Hematopoietic multipotent progenitor cell treated with erythropoietin and hydrocortisone succinate and interleukin-3 and kit ligand, for 4 days (in vitro differentiated cells): ENCODE measurements at regions not wholly inside any gene's neighbourhood (a gene's known extent, or its start where the extent isn't known, plus 50 kb on each side); places are given as distances from the start of the nearest gene placed in this dataset.
"Not testable (repeated sequence)": the region's sequence is repeated elsewhere in the genome, so short reads cannot be mapped to it uniquely, and the experiment has no call there.

Experiments
- DNase-seq: peaks from one replicate; pipeline ENCODE4 v3.0.0-alpha.2; 2015

DNA sequence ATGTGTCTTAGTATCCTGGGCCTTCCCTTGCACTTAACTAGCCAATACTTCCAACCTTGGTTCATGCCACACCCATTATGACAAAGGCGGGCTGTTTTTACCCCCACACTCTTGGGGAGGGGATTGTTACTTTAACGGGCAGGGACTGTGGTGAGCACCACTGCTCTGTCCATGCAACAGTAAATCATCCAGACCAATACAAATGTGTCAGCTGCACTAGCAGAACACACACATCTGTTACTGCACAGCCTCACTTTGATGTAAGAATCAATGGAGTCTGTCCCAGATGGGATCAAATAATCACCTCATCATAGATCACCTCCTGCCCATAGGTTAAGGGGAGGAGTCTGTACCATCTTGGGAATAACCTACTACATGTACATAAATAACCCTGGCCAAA is 58.1 kb downstream of the NPAP1 start:
- no peak for DNase-seq

DNA sequence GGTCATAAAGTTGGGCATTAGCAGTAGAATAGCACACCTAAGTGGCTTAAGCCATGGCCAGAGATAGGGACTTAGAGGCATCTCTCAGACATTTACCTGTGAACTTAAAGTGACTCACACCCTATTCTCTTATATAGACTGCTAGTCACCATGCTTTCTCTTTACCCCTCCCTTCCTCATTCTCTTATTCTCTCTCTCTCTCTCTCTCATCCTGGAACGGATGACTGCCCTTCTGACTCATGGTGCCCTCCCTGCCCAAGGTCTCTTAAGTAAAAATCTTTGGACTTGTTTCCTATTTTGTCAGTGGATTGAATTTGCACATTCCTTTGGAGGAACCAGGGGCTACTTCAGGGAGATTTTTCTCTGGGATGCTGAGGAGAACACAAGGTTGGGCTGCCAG is 58.8 kb downstream of the NPAP1 start:
- no peak for DNase-seq

DNA sequence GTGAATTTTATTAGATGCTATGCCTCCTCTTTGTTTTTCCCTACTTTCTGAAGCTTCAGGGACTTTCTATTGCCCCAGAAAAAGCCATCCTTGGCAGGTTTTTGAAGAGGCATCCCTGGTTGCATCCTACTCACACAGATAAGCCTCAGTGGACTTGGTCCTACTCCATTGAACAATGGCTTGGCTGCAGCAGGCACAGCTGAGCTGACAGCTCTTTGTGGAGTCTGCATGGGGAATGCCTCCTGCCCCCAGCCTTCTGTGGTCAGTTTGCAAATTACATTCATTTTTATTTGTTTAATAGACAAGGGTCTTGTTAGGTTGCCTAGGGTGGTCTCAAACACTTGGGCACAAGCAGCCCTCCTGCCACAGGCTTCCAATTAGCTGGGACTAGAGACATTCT is 69.7 kb downstream of the NPAP1 start:
- no peak for DNase-seq

DNA sequence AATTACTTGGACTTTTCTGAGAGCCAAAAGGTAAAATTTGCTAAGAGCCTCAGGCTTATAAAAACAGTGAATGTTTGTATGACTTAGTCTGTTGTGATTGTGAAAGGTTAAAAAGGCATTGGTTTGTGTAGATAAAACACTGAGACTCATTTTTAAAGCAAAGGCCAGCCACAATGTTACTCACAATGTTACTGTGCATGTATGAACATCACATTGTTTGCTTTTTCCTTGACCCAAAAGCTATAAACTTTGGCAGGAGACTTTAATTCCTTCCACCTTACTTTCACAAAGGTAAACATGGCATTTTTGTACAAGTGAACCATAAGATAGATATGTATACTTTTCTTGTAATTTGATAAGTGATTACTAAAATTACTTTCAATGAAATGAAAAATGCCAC is 70.5 kb downstream of the NPAP1 start:
- DNase-seq: no peak

DNA sequence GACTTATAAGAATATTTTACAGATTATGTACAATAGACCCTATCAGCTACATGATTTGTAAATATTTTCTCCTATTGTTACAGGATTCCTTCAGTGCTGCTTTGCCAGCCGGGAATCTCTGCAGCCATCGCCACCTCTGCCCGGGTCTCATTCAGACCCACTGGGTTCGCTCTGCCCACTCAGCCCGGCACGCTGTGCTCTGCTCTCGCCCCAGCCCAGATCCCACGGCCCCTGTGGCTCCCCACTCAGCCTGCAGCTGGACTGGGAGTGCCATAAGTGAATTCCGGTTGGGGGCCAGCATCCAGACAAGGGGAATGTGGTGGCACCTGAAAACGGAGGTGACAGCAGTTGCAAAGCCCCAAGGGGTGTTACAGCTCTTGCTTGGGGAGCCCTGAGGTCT is 71.8 kb downstream of the NPAP1 start:
- DNase-seq: no peak

DNA sequence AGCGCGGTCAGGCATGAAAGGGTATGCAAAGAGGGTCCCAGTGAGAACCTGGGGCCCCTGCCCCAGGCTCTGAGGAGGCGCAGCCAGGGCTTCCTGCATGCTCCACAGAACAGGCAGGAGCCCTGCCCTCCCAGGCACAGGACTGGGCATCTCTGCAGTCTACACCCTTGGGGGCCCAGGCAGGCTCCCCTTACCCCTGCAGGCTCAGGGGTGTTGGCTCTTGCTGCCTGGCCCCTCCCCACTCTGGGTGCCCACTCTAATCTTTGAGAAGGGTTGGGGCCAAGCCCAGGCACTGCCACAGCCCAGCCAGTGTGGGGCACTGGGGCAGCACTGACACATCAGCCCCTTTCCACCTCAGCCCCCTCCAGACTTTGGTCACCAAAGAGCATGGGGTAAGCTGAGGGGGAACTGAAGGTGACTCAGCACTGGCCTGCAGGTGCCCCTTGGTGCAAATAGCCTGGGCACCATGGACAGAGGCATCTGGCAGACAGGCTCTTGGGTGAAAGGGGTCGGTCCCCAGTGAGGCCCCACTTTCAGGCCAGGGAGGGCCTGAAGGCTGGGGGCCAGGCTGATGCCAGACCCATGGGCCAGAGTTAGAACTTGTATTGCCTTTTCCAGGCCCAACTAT is 73.4 kb downstream of the NPAP1 start:
- DNase-seq: no peak

DNA sequence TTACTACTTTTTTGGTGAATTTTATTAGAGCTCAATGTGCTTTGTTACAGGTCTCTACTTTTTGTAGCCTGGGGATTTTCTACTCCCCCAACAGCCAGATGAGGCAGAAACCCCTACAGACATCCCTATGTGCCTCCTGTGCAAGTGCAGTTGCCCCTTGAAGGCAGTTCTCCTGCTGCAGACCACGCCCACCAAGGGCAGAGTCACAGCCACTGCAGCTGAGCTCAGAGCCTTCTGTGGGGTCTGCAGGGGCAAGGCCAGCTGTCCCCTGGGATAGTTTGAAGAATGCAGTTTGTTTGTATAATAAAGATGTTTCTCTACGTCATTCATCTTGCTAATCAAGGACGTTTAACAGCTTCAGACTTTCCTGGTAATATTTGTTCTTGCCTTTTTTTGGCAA is 76.8 kb downstream of the NPAP1 start:
- no peak for DNase-seq

DNA sequence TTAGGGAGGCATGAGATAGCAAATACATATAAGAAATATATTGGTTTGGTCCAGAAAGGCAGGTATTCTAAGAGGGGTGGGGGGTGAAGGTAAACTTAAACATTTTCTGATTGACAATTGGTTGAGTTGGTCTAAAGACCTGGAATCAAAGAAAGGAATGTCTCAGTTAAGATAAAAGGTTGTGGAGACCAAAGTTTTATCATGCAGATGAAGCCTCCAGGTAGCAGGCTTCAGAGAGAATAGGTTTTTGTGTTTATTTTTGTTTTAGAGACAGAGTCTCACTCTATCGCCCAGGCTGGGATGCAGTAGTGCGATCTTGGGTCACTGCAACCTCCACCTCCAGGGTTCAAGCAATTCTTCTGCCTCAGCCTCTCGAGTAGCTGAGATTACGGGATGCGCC is 80.5 kb downstream of the NPAP1 start:
- DNase-seq: no peak

DNA sequence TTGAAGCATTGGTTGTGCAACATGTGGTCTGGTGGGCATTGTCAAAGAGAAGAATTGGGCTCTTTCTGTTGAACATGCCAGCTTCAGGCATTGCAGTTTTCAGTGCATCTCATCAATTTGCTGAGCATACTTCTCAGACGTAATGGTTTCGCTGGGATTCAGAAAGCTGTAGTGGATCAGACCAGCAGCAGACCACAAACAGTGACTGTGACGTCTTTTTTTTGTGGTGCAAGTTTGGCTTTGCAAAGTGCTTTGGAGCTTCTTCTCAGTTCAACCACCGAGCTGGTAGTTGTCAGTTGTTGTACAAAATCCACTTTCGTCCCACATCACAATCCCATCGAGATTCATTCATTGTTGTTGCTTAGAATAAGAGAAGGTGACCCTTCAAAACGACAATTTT is 84.5 kb downstream of the NPAP1 start:
- no peak for DNase-seq

DNA sequence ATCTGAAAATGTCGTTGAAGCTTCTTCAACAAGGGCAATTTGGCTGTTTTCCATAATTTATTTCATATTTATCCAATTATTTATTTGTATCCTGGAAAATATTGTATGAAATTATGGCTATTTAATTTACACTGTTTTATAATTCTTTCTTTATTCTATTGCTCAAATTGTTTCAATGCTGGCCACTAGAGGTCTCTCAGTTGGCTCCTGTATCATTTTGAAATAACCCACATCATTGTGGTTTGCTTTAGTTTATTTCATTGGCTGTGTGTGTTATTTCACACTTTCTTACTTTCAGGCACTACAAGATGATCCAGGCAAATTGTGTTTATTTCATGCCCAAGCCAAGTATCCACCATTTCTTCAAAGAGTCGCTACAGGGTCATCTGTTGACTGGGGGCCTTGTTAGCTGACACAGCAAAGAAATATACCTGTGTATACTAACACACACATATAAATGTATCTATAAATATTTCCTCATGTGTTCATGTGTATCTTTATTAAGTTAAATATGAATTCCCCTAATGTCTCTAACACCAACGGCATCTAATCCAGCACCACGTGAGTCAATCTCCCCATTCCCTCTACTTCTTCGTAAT is 86.2 kb downstream of the NPAP1 start:
- DNase-seq: peak; percentile 31

DNA sequence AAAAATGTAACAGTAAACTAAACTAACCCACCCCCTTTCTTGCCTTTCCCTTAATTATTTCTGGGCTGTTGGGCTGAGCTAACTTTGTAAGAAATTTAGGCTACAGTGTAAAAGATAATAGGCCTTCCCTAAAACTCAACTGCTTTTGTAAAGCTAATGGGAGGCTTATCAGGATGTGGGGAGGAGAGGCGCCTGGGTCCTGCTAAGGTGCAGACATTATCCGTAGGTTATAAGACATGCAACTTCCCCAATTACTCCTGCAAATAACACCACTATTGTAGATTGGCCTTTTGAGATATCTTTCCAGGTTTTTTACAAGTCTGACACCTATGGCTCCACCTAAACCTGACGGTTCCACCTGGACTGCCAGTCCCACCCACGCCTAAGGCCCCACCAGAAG is 88.3 kb downstream of the NPAP1 start:
- DNase-seq: no peak

DNA sequence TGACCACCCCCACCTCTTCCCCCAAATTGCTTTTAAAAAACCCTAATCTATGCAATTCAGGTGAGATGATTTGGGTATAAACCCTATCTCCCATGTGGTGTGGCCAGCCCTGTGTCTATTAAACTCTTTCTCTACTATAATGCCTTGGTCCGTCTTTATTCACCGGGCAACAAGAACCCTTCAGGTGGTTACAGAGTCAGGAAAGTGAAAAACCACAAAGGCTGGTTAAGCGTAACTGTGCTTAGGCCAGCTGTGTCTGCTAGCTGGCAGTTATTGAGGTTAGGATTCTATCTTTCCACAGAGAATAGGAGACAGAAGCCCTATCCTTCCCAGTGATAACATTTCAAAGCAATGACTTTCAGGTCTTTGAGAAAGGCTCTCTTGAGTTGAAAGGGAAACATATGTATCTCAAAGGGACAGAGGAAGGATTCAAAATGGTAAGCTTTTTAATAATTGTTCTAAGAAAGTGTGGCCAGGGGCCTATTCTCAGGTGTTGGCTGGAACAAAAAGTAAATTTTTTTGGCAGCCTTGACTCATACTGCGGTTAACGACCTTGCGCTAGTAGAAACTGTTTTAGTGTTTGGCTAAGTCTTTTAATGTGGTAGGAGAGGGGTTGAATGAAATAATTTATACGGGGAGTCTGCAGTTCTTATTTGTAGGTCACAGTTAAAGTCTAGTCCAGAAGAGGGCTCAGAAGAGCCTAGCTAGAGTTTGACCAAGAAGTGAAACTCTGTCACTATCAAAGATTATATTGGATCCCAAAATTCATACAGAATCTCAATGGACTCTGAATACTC is 89.0 kb downstream of the NPAP1 start:
- DNase-seq: no peak

DNA sequence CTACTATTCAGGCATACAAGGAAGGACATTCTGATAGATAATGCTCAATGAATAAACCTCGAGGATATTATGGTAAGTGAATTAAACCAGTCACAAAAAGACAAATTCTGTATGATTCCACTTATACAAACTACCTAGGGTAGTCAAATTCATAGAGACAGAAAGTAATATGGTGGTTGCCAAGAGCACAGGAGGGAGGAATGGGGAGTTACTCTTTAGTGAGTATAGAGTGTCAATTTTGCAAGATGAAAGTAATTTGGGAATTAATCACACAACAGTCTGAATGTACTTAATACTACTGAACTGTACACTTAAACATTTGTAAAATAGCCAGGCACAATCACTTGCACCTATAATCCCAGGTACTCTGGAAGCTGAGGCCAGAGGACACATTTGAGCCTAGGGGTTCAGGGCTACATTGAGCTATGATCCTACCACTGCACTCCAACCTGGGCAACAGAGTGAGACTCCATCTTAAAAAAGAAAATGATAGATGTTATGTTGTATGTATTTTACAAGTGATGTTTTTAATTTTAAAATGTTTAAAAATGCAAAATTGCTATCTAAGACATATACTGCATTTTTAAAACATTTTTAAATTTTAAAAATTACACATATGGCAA is 91.0 kb downstream of the NPAP1 start:
- no peak for DNase-seq

DNA sequence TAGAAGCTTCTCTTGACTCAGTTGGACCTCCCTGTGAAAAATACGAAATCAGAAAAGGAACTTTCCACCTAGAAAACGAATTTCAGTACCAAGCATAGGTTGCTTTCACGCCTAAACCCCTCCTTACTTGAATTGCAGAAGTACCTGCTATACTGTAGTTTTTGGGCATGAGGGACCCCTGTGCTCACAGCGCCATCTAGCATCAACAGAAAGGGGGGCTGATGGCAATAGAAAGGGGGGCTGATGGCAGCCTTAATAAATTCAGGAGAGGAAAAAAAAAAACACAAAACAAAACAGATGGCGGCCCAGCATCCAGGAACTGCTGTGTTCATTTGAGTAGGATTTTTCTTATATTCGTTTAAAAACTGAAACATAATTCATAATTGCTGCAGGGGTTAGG is 96.7 kb downstream of the NPAP1 start:
- DNase-seq: peak; percentile 1

DNA sequence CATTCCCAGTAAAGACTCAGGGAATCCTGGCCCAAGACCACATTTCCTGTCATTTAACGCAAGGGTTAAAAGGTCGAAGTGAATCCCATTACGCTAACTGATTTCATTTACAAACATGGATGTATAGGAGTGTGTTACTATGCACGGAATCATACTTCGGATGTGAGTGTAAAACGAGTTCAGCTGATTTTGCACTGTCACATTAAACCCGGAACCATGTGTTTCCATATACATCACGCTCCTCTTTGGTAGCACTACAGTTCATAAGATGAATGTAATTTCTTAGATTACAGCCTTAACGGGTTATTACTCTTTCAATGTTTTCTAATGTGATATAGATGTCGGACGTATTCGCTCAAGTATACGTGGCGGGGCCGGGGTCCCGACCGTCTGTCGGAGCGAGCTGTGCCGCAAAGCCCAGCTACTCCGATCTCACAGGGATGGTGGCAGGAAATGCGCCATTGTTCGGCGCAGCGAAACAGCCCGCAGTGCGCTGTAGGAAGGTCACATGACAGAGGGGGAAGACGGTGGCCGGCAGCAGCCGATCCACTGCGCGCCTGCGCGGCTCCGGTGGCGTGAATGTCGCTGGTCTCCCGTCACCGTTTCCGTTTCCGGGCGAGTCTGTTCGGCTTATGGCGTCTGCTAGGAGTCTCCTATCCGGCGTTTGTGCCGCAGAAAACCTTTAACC is 97.3 kb downstream of the NPAP1 start:
- DNase-seq: peak; percentile 85

DNA sequence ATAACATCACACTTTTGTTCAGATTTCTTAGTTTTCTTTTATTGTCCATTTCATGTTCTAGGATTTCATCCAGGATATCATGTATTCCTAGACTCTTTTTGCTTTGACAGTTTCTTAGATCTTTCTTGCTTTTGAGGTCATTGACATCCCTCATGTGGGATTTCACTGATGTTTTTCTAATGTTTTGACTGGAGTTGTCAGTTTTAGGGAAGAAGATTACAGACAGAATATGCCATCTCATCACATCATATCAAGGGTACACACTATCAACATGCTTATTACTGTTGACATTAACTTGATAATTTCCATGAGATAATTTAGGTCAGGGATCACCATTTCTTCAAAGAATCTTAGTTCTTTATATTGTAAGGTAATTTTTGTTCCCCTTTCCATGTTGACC is 101.7 kb downstream of the NPAP1 start:
- no peak for DNase-seq

DNA sequence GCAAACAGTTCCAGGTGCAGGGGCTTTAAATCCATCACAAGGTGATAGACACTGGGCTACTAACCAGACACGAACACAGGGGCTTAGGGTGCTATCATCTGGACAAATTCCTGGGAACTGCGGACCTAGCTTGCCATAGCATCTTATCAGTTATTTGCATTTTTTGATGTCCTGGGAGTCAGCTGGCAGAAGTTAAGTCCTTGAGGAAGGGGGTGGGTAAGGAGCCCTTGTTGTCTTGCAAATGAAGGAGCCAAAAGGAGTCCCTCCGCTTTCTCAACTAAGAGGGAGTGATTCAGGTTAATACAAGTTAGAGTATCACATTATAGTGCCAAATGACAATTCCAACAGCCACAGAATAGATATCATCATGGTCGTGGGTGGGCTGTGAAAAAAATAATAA is 108.9 kb downstream of the NPAP1 start:
- no peak for DNase-seq

DNA sequence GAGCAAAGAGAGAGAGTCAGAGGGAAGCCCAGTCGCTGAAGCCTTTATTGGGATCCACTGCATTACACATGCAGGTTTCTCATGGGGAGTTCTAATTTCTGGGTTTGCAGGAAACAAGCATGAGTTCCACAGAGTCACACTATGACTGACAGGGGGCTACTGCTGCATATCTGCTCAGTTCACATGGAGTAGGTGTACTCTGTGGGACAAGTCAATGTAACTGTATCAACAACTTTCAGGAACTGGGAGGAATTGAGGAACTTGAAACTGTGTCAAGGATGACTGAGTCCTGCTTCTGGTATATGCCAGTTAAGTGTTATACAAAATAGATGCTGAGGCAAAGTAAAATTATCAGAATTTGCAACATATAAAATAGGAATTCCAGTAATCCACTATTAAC is 110.8 kb downstream of the NPAP1 start:
- DNase-seq: no peak

DNA sequence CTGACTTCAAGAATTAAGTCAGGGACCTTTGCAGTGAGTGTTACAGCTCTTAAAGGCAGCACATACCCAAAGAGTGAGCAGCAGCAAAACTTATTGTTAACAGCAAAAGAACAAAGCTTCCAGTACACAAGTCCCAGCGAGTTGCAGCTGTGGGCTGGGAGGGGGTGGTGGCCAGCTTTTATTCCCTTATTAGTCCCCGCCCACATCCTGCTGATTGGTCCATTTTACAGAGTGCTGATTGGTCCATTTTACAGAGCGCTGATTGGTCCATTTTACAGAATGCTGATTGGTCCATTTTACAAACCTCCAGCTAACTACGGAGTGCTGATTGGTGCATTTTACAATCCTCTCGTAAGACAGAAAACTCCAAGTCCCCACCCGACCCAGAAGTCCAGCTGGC is 127.0 kb downstream of the NPAP1 start:
- DNase-seq: not testable (repeated sequence)

DNA sequence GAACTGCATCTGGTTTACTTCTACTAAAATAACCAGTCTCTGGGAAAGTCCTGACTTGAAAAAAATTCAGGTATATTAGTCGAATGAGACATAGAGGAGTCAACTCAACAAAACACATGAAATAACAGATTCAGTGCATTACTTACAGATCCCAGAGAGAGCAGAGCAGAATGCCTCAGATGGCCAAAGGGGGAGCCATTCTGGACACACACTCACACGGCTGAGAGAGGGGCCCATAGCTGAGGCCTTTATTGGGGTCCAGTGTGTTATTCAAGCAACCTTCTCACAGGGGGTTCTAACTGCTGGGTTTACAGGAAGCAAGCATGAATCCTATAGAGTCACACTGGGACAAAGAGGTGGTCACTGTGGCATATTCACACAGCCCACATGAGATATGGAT is 135.1 kb upstream of the SNRPN start:
- DNase-seq: no peak

DNA sequence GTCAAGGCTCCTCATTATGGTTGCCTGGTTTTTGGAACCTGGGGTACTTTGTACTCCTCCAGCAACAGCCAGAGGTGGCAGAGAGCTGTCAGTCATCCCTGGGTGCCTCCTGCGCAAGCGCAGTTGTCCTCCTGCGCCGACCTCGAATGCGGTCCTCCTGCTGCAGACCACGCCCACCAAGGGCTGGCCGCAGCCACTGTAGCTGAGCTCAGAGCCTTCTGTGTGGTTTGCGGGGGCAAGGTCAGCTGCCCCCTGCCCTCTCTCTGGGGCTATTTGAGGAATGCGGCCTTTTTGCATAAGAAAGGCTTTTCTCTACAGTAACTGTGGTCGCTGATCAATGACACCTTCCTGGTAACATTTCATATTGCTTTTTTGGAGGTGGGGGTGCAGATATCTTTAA is 131.3 kb upstream of the SNRPN start:
- DNase-seq: no peak

DNA sequence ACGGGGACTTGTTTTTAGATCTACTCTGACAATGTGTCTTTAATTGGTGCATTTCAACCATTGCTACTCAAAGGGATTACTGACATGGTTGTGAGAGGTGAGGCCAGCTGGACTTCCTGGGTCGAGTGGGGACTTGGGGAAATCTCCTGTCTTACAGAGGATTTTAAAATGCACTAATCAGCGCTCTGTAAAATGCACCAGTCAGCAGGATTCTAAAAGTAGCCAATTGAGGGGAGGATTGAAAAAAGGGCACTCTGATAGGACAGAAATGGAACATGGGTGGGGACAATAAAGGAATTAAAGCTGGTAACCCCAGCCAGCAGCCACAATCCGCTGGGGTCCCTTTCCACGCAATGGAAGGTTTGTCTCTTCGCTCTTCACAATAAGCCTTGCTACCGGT is 122.5 kb upstream of the SNRPN start:
- no peak for DNase-seq

DNA sequence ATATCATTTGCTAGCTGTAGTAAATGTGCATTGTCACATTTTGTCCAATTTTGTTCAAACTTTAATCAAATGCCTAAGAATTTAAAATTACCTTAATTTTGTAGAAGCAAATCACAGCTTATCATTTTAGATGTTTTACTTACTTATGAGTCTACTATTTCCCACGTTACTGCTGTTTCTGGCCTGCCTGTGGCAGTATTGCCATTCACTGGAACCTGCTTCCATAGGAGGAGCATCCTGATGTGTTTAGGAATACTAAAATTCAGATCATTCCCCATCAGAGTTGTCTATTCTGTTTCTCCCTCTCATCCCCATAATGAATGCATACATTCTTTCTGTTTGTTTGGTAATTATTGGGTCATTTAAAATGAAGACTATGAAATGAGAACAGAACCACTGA is 119.5 kb upstream of the SNRPN start:
- no peak for DNase-seq

DNA sequence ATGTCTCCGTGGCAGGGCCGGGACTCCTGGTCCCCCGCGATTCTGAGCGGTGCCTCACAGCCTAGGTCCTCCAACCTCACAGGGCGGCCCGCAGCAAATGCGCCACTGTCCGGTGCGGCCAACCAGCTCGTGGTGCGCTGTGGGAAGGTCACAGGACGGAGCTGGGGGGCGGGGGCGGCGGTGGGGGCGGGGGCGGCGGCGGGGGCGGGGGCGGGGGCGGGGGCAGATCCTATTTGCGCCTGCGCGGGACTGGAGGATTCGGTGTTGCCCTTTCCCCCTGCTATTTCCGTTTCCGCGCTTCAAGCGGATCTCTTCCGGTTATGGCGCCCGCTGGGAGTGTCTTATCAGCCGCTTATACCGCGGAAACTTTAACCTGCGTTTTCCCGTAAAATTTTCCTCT is 106.7 kb upstream of the SNRPN start:
- peak; percentile 44 for DNase-seq
